ENCODE measurements at regions not wholly inside any gene's neighbourhood (a gene's known extent, or its start where the extent isn't known, plus 50 kb on each side); places are given as distances from the start of the nearest gene placed in this dataset.

DNA sequence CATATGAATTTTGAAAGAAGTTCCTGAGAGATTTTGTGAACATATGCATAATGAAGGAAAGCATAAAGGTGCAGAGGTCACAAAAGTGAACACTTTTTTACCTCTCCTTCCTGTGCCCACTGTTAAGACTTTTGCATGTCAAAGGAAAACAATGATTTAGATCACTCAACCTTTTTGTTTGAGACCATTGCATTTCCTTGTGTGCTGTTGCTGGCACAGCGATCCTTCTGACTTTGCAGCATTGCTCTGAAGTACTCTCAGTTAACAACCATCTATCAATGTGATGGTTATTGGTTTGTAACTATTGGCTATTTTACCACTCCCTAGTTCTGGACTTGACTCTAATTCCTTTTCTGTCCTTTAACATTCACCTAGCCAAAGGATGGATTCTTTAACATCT lies 61.7 kb upstream of the TFPI start (continued):
- TF ChIP-seq TCF4 (CRISPR knock-in tag; IDR thresholded peaks at IDR 0.05; ENCODE audit: borderline replicate concordance): no peak
- TF ChIP-seq, protein P1, sequence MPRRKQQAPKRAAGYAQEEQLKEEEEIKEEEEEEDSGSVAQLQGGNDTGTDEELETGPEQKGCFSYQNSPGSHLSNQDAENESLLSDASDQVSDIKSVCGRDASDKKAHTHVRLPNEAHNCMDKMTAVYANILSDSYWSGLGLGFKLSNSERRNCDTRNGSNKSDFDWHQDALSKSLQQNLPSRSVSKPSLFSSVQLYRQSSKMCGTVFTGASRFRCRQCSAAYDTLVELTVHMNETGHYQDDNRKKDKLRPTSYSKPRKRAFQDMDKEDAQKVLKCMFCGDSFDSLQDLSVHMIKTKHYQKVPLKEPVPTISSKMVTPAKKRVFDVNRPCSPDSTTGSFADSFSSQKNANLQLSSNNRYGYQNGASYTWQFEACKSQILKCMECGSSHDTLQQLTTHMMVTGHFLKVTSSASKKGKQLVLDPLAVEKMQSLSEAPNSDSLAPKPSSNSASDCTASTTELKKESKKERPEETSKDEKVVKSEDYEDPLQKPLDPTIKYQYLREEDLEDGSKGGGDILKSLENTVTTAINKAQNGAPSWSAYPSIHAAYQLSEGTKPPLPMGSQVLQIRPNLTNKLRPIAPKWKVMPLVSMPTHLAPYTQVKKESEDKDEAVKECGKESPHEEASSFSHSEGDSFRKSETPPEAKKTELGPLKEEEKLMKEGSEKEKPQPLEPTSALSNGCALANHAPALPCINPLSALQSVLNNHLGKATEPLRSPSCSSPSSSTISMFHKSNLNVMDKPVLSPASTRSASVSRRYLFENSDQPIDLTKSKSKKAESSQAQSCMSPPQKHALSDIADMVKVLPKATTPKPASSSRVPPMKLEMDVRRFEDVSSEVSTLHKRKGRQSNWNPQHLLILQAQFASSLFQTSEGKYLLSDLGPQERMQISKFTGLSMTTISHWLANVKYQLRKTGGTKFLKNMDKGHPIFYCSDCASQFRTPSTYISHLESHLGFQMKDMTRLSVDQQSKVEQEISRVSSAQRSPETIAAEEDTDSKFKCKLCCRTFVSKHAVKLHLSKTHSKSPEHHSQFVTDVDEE (CRISPR knock-in tag; IDR thresholded peaks at IDR 0.05): no peak

DNA sequence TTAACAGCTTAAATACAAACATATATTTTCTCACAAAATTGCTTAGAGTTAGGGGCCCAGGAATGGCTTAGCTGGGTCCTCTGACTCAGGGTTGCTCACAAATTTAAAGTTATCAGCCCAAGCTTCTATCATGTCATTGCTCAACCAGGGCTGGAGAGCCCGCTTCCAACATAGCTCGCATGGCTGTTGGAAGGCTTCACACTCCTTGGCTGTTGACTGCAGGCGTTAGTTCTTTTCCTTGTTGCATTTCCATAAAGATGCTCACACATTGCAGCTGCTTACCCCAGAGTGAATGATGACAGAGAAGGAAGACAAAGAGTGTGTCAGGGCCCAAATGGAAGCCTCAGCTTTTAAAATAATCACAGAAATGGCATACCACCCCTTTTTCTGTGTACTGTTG lies 62.9 kb upstream of the TFPI start:
- no peak for ATAC-seq
- TF ChIP-seq ESRRG (CRISPR knock-in tag; IDR thresholded peaks at IDR 0.05): no peak
- no peak for TF ChIP-seq ZFP30 (CRISPR knock-in tag; IDR thresholded peaks at IDR 0.05)
- no peak for TF ChIP-seq ARNTL (CRISPR knock-in tag; IDR thresholded peaks at IDR 0.05; ENCODE audit: borderline replicate concordance, low read depth)
- TF ChIP-seq, protein P1 (CRISPR knock-in tag; IDR thresholded peaks at IDR 0.05): no peak
- TF ChIP-seq OSR1 (CRISPR knock-in tag; IDR thresholded peaks at IDR 0.05): no peak
- no peak for TF ChIP-seq POU6F1 (CRISPR knock-in tag; IDR thresholded peaks at IDR 0.05; ENCODE audit: borderline replicate concordance, low read depth)
- TF ChIP-seq ZC3H10 (CRISPR knock-in tag; IDR thresholded peaks at IDR 0.05): no peak
- TF ChIP-seq ZNF70 (CRISPR knock-in tag; IDR thresholded peaks at IDR 0.05): no peak
- no peak for TF ChIP-seq SNAI2 (CRISPR knock-in tag; IDR thresholded peaks at IDR 0.05)
- TF ChIP-seq TOX (CRISPR knock-in tag; IDR thresholded peaks at IDR 0.05; ENCODE audit: borderline replicate concordance): no peak
- no peak for TF ChIP-seq RARB (CRISPR knock-in tag; IDR thresholded peaks at IDR 0.05)
- no peak for TF ChIP-seq TCF4 (CRISPR knock-in tag; IDR thresholded peaks at IDR 0.05; ENCODE audit: borderline replicate concordance)
- TF ChIP-seq, protein P2, sequence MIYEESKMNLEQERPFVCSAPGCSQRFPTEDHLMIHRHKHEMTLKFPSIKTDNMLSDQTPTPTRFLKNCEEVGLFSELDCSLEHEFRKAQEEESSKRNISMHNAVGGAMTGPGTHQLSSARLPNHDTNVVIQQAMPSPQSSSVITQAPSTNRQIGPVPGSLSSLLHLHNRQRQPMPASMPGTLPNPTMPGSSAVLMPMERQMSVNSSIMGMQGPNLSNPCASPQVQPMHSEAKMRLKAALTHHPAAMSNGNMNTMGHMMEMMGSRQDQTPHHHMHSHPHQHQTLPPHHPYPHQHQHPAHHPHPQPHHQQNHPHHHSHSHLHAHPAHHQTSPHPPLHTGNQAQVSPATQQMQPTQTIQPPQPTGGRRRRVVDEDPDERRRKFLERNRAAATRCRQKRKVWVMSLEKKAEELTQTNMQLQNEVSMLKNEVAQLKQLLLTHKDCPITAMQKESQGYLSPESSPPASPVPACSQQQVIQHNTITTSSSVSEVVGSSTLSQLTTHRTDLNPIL (CRISPR knock-in tag; IDR thresholded peaks at IDR 0.05; ENCODE audit: low read depth): no peak
- TF ChIP-seq GLIS3 (CRISPR knock-in tag; IDR thresholded peaks at IDR 0.05): no peak
- TF ChIP-seq PPARA (CRISPR knock-in tag; IDR thresholded peaks at IDR 0.05; ENCODE audit: borderline replicate concordance): no peak
- no peak for TF ChIP-seq BACH2 (CRISPR knock-in tag; IDR thresholded peaks at IDR 0.05; ENCODE audit: borderline replicate concordance)
- no peak for TF ChIP-seq ZNF565 (CRISPR knock-in tag; conservative IDR thresholded peaks at IDR 0.05; ENCODE audit: low read depth)
- TF ChIP-seq ZNF8 (CRISPR knock-in tag; IDR thresholded peaks at IDR 0.05): no peak
- TF ChIP-seq CSDC2 (CRISPR knock-in tag; IDR thresholded peaks at IDR 0.05): no peak
- no peak for TF ChIP-seq PATZ1 (CRISPR knock-in tag; IDR thresholded peaks at IDR 0.05; ENCODE audit: borderline replicate concordance)

DNA sequence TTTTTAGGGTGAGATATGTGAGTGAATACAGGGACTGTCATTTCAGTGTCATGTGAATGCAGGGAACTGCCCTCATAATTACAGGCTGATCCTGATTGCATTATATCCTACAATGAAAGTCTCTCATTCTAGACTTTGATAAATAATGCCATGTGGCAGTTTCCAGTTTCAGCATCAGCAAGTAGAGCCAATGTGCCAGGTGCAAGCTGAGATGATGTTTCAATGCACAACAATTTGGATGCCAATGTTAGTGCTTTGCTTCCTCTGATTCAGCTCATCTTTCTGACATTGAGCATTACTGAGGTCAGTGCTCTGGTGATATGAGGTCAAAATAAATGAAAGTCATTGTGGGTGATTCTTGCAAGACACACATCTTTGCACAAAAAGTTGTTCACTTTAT lies 63.7 kb upstream of the TFPI start:
- TF ChIP-seq POU6F1 (CRISPR knock-in tag; IDR thresholded peaks at IDR 0.05; ENCODE audit: borderline replicate concordance, low read depth) (no peak), ARNTL (CRISPR knock-in tag; IDR thresholded peaks at IDR 0.05; ENCODE audit: borderline replicate concordance, low read depth) (no peak), ZFP3 (CRISPR knock-in tag; IDR thresholded peaks at IDR 0.05) (no peak), ZC3H10 (CRISPR knock-in tag; IDR thresholded peaks at IDR 0.05) (peak; percentile 33; the same call in 1 of the 2 replicates), TOX (CRISPR knock-in tag; IDR thresholded peaks at IDR 0.05; ENCODE audit: borderline replicate concordance) (no peak)

More for the DNA sequence above, 63.7 kb upstream of the TFPI start:
- ATAC-seq: peak; percentile 61

Data from SK-N-SH treated with all-trans-retinoic acid at 6 μM for 48 hours (cell line).